Panc1 (cell line): ENCODE measurements at regions not wholly inside any gene's neighbourhood (a gene's known extent, or its start where the extent isn't known, plus 50 kb on each side); places are given as distances from the start of the nearest gene placed in this dataset.

Experiments
- ATAC-seq: fragments of 200-7000 bp; cut with Tn5 transposase; 2 replicates; pipeline ENCODE4 v1.9.1; 2020; ENCODE audit warnings: mild to moderate bottlenecking, moderate library complexity
- BruUV-seq: library from RNA; stranded (reverse); fragments of 400-500 nt; replicated peaks from 2 replicates; lab custom pipeline; 2021; lab: Mats Ljungman, UMichigan
- CTCF ChIA-PET: fragments of 300-600 bp; sonication (Branson Sonifier 250); formaldehyde crosslinking; loops from one replicate; lab custom pipeline; 2022; ENCODE audit warnings: antibody characterized with exemption; lab: Charles Lee
- POLR2A ChIA-PET: fragments of 300-600 bp; sonication (Branson Sonifier 250); formaldehyde crosslinking; loops from one replicate; lab custom pipeline; 2022; ENCODE audit warnings: antibody characterized with exemption; lab: Charles Lee
- DNase-seq: peaks from one replicate; pipeline ENCODE4 v3.0.0-alpha.2; 2010; ENCODE audit warnings: low read depth, low spot score
- H3K27ac ChIP-seq: 2 replicates; pipeline ENCODE4 v1.5.1; 2011; ENCODE audit warnings: mild to moderate bottlenecking, low read length, inconsistent platforms
- H3K27me3 ChIP-seq: fragments of 200-500 bp; sonication (Bioruptor generic); 2 replicates; pipeline ENCODE4 v1.6.0; 2014; ENCODE audit warnings: low read length, inconsistent platforms; ENCODE audit not compliant: control insufficient read depth, insufficient read depth
- H3K36me3 ChIP-seq: fragments of 200-500 bp; sonication (Bioruptor generic); 2 replicates; pipeline ENCODE4 v1.5.1; 2014; ENCODE audit warnings: inconsistent platforms, mild to moderate bottlenecking, low read length, moderate library complexity; ENCODE audit not compliant: control insufficient read depth, insufficient read depth
- H3K4me1 ChIP-seq: 2 replicates; pipeline ENCODE4 v1.5.1; 2011; ENCODE audit warnings: inconsistent platforms, mild to moderate bottlenecking, low read length, moderate library complexity; ENCODE audit not compliant: control insufficient read depth, insufficient read depth
- H3K4me3 ChIP-seq, 2 experiments: 2 replicates each; pipeline ENCODE4 v1.5.1; 2011 to 2012; ENCODE audit warnings: low read depth in 2 of 2, low read length in 2 of 2, mild to moderate bottlenecking in 2 of 2, inconsistent platforms in 1 of 2, moderate library complexity in 1 of 2
- H3K9me3 ChIP-seq: fragments of 200-500 bp; sonication (Bioruptor generic); 2 replicates; pipeline ENCODE4 v1.5.1; 2014; ENCODE audit warnings: low read depth, mild to moderate bottlenecking, inconsistent platforms, low read length, moderate library complexity; ENCODE audit not compliant: control insufficient read depth, insufficient read depth
- POLR2AphosphoS5 ChIP-seq: IDR thresholded peaks from 2 replicates; pipeline ENCODE4 v1.6.1; 2012; ENCODE audit warnings: mild to moderate bottlenecking, low read depth, low read length, moderate library complexity
- REST ChIP-seq, 2 experiments: IDR thresholded peaks; 2 replicates each; pipeline ENCODE4 v1.6.1; 2011 to 2012; ENCODE audit warnings: low read depth in 2 of 2, control low read depth in 1 of 2, low read length in 1 of 2, mild to moderate bottlenecking in 1 of 2, moderate library complexity in 1 of 2; ENCODE audit not compliant: insufficient read depth in 1 of 2
- SIN3A ChIP-seq: IDR thresholded peaks from 2 replicates; pipeline ENCODE4 v1.6.1; 2012; ENCODE audit warnings: low read depth, mild to moderate bottlenecking, low read length, moderate library complexity, borderline replicate concordance; ENCODE audit not compliant: insufficient read depth
- TCF7L2 ChIP-seq: IDR thresholded peaks from 2 replicates; pipeline ENCODE4 v1.6.1; 2011; ENCODE audit warnings: mild to moderate bottlenecking, low read depth, low read length, inconsistent platforms
- in situ Hi-C: cut with HindIII; loops from 2 replicates; pipeline ENCODE4 v1.10.0; 2016; ENCODE audit warnings: low sequenced_read_pairs, low pct_unique_long_range_greater_than_20kb
- intact Hi-C: fragments of 100-400 bp; cut with micrococcal nuclease; formaldehyde crosslinking; loops from one replicate; pipeline ENCODE4 v1.10.0; 2022; ENCODE audit not compliant: unreplicated experiment
- TF ChIP-seq, protein P1 (sequence below): fragments of 450-650 bp; IDR thresholded peaks from 2 replicates; pipeline ENCODE4 v1.5.1; 2017; ENCODE audit warnings: mild to moderate bottlenecking

DNA sequence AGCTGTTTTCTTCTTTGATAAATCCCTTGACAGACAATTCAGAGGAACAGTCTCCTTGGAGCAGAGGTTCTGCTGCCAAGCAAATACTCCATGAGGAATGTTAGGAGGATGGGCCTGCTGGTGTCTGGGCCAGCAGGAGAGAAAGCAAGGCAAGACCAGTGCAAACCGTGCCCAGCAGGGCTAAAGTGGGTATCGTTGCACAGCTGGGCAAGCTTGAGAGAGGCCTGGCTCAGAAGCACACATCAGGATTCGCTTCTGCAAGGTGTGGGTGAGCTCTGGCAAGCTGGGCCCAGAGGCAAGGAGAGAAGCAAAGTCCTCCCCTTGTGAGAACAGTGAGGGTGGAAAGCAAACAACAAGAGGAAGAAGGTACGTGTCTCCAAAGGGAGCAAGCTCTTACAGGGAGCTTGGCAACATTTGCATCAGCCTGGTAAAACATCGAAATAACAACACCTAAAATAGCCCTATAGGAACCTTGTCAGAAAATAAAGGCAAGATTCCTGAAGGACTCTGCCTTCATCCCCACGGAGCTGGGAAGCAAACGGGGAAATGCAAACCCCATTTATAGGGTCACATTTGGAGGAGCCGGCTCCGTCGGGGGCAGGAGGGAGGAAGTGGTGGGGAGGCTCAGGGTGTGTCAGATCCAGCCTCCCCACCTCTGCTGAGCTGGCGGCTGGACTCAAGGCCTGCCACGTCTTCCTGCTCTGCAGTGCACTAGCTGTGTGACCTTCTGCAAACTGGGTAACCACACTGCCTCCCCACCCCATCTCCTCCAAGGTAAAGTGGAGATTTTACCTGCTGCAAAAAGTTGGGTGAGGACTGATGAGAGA lies 62.3 kb upstream of the HIVEP3 start:
- Histone ChIP-seq H3K9me3 (no peaks in the 10 kb centered on the region), H3K4me1 (peaks cover 14% of the 10 kb centered on the region; the same call in 1 of the 2 replicates), H3K27me3 (no peaks in the 10 kb centered on the region), H3K4me3 (peak overlapping the region in 1 of 2 experiments; percentile 10; a peak in 1 of 4 replicates), H3K27ac (peak overlapping the region; percentile 34), H3K36me3 (no peaks in the 10 kb centered on the region)
- TF ChIP-seq REST (IDR thresholded peaks at IDR 0.05; ENCODE audit: insufficient read depth in 1 of 2, low read depth in 2 of 2, low read length in 1 of 2) (no peak), POLR2AphosphoS5 (no peak), SIN3A (no peak)
- TF ChIP-seq, protein P1, sequence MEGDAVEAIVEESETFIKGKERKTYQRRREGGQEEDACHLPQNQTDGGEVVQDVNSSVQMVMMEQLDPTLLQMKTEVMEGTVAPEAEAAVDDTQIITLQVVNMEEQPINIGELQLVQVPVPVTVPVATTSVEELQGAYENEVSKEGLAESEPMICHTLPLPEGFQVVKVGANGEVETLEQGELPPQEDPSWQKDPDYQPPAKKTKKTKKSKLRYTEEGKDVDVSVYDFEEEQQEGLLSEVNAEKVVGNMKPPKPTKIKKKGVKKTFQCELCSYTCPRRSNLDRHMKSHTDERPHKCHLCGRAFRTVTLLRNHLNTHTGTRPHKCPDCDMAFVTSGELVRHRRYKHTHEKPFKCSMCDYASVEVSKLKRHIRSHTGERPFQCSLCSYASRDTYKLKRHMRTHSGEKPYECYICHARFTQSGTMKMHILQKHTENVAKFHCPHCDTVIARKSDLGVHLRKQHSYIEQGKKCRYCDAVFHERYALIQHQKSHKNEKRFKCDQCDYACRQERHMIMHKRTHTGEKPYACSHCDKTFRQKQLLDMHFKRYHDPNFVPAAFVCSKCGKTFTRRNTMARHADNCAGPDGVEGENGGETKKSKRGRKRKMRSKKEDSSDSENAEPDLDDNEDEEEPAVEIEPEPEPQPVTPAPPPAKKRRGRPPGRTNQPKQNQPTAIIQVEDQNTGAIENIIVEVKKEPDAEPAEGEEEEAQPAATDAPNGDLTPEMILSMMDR = no peak
- no TSS peak for BruUV-seq
- intact Hi-C loops (no loop called here), in situ Hi-C loops (no loop called here)
- POLR2A ChIA-PET = no interaction called here
- ATAC-seq (peak; percentile 72; the same call in 1 of the 2 replicates), DNase-seq (no peak)
- CTCF ChIA-PET = no interaction called here

- POLR2A ChIA-PET = no interaction called here
- H3K4me1 ChIP-seq = peaks cover 14% of the 10 kb centered on the region; the same call in 1 of the 2 replicates
- H3K27me3 ChIP-seq = no peaks in the 10 kb centered on the region
- in situ Hi-C loops = no loop called here
- no peaks in the 10 kb centered on the region for H3K36me3 ChIP-seq
- ATAC-seq (no peak), DNase-seq (no peak)
- H3K27ac ChIP-seq = no peak overlapping the region
- TF ChIP-seq SIN3A (no peak), REST (IDR thresholded peaks at IDR 0.05; ENCODE audit: insufficient read depth in 1 of 2, low read depth in 2 of 2, low read length in 1 of 2) (no peak), POLR2AphosphoS5 (no peak), TCF7L2 (no peak)
- TF ChIP-seq, protein P1 = no peak
- no peaks in the 10 kb centered on the region for H3K9me3 ChIP-seq
- BruUV-seq = no TSS peak
- CTCF ChIA-PET = no interaction called here
- intact Hi-C loops = no loop called here
- H3K4me3 ChIP-seq = no peak overlapping the region
Observed at GRCh38 chr1:41978986-41979385, 60.3 kb upstream of the HIVEP3 start.
